ENCODE measurements at regions not wholly inside any gene's neighbourhood (a gene's known extent, or its start where the extent isn't known, plus 50 kb on each side); places are given as distances from the start of the nearest gene placed in this dataset.
"Not testable (repeated sequence)": the region's sequence is repeated elsewhere in the genome, so short reads cannot be mapped to it uniquely, and the experiment has no call there.

- TF ChIP-seq, protein P1, sequence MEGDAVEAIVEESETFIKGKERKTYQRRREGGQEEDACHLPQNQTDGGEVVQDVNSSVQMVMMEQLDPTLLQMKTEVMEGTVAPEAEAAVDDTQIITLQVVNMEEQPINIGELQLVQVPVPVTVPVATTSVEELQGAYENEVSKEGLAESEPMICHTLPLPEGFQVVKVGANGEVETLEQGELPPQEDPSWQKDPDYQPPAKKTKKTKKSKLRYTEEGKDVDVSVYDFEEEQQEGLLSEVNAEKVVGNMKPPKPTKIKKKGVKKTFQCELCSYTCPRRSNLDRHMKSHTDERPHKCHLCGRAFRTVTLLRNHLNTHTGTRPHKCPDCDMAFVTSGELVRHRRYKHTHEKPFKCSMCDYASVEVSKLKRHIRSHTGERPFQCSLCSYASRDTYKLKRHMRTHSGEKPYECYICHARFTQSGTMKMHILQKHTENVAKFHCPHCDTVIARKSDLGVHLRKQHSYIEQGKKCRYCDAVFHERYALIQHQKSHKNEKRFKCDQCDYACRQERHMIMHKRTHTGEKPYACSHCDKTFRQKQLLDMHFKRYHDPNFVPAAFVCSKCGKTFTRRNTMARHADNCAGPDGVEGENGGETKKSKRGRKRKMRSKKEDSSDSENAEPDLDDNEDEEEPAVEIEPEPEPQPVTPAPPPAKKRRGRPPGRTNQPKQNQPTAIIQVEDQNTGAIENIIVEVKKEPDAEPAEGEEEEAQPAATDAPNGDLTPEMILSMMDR (conservative IDR thresholded peaks at IDR 0.05) = no peak
- H3K27ac ChIP-seq = no peak overlapping the region
These were observed 894.1 kb upstream of the PIK3C3 start for GRCh38 chr18:41060967-41061366.

- TF ChIP-seq, protein P1 (conservative IDR thresholded peaks at IDR 0.05) = no peak
- H3K27ac ChIP-seq = no peak overlapping the region
These were observed 896.0 kb upstream of the PIK3C3 start for GRCh38 chr18:41059126-41059415.

GRCh38 chr18:41058351-41059125, 896.5 kb upstream of the PIK3C3 start:
- TF ChIP-seq, protein P1 (conservative IDR thresholded peaks at IDR 0.05) = no peak

DNA sequence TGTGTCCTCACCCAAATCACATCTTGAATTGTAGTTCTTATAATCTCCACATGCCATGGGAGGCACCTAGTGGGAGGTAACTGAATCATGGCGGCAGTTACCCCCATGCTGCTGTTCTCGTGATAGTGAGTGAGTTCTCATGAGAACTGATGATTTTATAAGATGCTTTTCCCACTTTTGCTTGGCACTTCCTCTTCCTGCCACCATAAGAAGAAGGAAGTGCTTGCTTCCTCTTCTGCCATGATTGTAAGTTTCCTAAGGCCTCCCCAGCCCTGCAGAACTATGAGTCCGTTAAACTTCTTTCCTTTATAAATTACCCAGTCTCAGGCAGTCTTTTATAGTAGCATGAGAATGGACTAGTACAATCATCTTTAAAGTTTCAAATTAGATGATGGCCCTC, 902.4 kb upstream of the PIK3C3 start:
- no peak overlapping the region for H3K27ac ChIP-seq
- TF ChIP-seq, protein P1 (conservative IDR thresholded peaks at IDR 0.05) = no peak

More at GRCh38 chr18:41058351-41059125, 896.5 kb upstream of the PIK3C3 start:
- no peak overlapping the region for H3K27ac ChIP-seq

DNA sequence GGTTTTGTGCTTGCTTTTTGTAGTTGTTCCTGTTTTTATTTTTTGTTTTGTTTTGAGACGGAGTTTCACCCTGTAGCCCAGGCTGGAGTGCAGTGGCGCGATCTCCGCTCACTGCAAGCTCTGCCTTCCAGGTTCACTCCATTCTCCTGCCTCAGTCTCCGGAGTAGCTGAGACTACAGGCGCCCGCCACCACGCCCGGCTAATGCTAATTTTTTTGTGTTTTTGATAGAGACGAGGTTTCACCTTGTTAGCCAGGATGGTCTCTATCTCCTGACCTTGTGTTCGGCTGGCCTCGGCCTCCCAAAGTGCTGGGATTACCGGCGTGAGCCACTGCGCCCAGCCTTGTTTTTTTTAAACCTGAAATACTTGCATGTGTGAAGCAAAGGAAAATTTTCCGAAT, 908.8 kb upstream of the PIK3C3 start:
- not testable (repeated sequence) for H3K27ac ChIP-seq

GRCh38 chr18:41043876-41044275, 911.2 kb upstream of the PIK3C3 start:
- TF ChIP-seq, protein P1 (conservative IDR thresholded peaks at IDR 0.05) = no peak
- no peak overlapping the region for H3K27ac ChIP-seq

DNA sequence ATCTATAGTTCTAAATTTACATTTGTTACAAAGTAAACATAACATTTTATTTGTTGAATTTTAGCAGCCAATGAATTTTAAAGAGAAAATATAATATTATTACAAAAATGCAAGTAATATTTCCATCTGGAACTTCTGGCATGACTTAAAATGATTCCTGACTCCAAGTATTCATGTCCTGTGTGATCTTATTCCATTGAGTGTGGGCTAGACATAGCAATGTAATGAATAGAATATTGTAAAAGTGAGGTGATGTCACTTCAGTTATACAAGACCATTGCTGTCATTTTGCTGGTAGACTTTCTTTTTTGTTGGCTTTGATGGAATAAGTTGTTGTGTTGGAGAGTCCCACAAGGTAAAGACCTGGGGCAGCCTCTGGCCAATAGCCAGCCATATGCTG, 912.2 kb upstream of the PIK3C3 start:
- TF ChIP-seq, protein P1 (conservative IDR thresholded peaks at IDR 0.05) = no peak
- no peak overlapping the region for H3K27ac ChIP-seq

DNA sequence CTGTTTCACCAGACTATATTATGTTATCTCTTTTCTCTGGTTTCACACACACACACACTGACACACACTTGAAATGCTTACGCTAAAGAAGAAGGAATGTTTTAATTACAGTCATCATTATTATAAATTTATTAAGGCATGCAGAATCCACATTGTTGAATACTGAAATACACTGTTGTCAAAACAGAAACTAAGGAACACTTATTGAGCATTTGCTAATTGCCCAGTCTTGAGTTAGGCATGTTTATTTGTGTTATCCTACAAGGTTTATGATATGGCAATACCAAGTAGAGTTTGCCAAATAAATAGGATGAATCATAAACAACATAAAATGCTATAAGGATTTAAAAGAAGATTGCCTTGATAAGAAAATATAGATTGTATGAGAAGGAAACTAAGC, 917.0 kb upstream of the PIK3C3 start:
- H3K27ac ChIP-seq = no peak overlapping the region
- TF ChIP-seq, protein P1 (conservative IDR thresholded peaks at IDR 0.05) = no peak

All from VCaP (cell line).